Astrocyte of the cerebellum (primary cell): ENCODE measurements at regions not wholly inside any gene's neighbourhood (a gene's known extent, or its start where the extent isn't known, plus 50 kb on each side); places are given as distances from the start of the nearest gene placed in this dataset.

Source experiments
- DNase-seq: peaks from one replicate; pipeline ENCODE4 v3.0.0-alpha.2; 2011; ENCODE audit warnings: low read depth
- H3K4me3 ChIP-seq: 2 replicates; pipeline ENCODE4 v1.5.1; 2011; ENCODE audit warnings: mild to moderate bottlenecking, low read depth, low read length, moderate library complexity
- CTCF ChIP-seq: IDR thresholded peaks from 2 replicates; pipeline ENCODE4 v1.5.1; 2012; ENCODE audit warnings: low read length, low read depth, moderate library complexity, mild to moderate bottlenecking; ENCODE audit errors: missing control alignments
- in situ Hi-C: cut with HindIII; loops from 2 replicates; pipeline ENCODE4 v1.10.0; 2017; ENCODE audit warnings: low sequenced_read_pairs

- in situ Hi-C loops, result no loop called here
- no peak for TF ChIP-seq CTCF
- DNase-seq, result no peak
- no peak overlapping the region for H3K4me3 ChIP-seq
Measured at GRCh38 chr11:70751142-70751734, 352.9 kb downstream of the CTTN start.

- in situ Hi-C loops, result no loop called here
- DNase-seq, result peak; percentile 13
- no peak overlapping the region for H3K4me3 ChIP-seq
- peak; percentile 93 for TF ChIP-seq CTCF
Measured at GRCh38 chr11:70755410-70756158, 357.3 kb downstream of the CTTN start.

GRCh38 chr11:70756341-70756740 is 358.0 kb downstream of the CTTN start:
- in situ Hi-C loops, result no loop called here
- TF ChIP-seq CTCF, result no peak
- DNase-seq, result no peak
- H3K4me3 ChIP-seq, result no peak overlapping the region

GRCh38 chr11:70756756-70757155 is 358.4 kb downstream of the CTTN start:
- no peak for DNase-seq
- TF ChIP-seq CTCF, result no peak
- H3K4me3 ChIP-seq, result no peak overlapping the region
- in situ Hi-C loops, result no loop called here

GRCh38 chr11:70757241-70757640 is 358.9 kb downstream of the CTTN start:
- no peak for DNase-seq
- no peak overlapping the region for H3K4me3 ChIP-seq
- in situ Hi-C loops, result no loop called here
- no peak for TF ChIP-seq CTCF

- DNase-seq, result no peak
- in situ Hi-C loops, result no loop called here
- no peak overlapping the region for H3K4me3 ChIP-seq
- TF ChIP-seq CTCF, result no peak
Measured at GRCh38 chr11:70758206-70758605, 359.9 kb downstream of the CTTN start.
